ENCODE measurements at regions not wholly inside any gene's neighbourhood (a gene's known extent, or its start where the extent isn't known, plus 50 kb on each side); places are given as distances from the start of the nearest gene placed in this dataset.

GRCh38 chr9:107636571-107637381, 147.2 kb upstream of the KLF4 start:
- peak overlapping the region; percentile 97 for H3K9ac ChIP-seq (ENCODE audit: low read depth, low read length)
- no peaks in the 10 kb centered on the region for H3K27me3 ChIP-seq (ENCODE audit: control insufficient read depth, insufficient read depth, low read length)
- peak overlapping the region; percentile 91 for H3K4me2 ChIP-seq (ENCODE audit: low read length)
- peaks cover 32% of the 10 kb centered on the region for H3K4me1 ChIP-seq (ENCODE audit: control insufficient read depth, insufficient read depth, low read length)
- no peaks in the 10 kb centered on the region for H3K9me3 ChIP-seq (replicated peaks; ENCODE audit: low read length)
- peak overlapping the region; percentile 68 for H3K4me3 ChIP-seq (ENCODE audit: low read length)
- no peaks in the 10 kb centered on the region for H3K36me3 ChIP-seq (ENCODE audit: insufficient read depth, low read length)

- no peak overlapping the region for H3K4me2 ChIP-seq (ENCODE audit: low read length)
- peak overlapping the region; percentile 10 for H3K9ac ChIP-seq (ENCODE audit: low read depth, low read length)
- no peaks in the 10 kb centered on the region for H3K27me3 ChIP-seq (ENCODE audit: control insufficient read depth, insufficient read depth, low read length)
- no peak overlapping the region for H3K4me3 ChIP-seq (ENCODE audit: low read length)
- H3K36me3 ChIP-seq (ENCODE audit: insufficient read depth, low read length), result no peaks in the 10 kb centered on the region
- no peaks in the 10 kb centered on the region for H3K9me3 ChIP-seq (replicated peaks; ENCODE audit: low read length)
- H3K4me1 ChIP-seq (ENCODE audit: control insufficient read depth, insufficient read depth, low read length), result peaks cover 32% of the 10 kb centered on the region
These were observed 146.2 kb upstream of the KLF4 start for GRCh38 chr9:107635803-107636174.

- H3K27me3 ChIP-seq (ENCODE audit: control insufficient read depth, insufficient read depth, low read length), result no peaks in the 10 kb centered on the region
- no peaks in the 10 kb centered on the region for H3K9me3 ChIP-seq (replicated peaks; ENCODE audit: low read length)
- no peak overlapping the region for H3K4me3 ChIP-seq (ENCODE audit: low read length)
- no peak overlapping the region for H3K4me2 ChIP-seq (ENCODE audit: low read length)
- H3K9ac ChIP-seq (ENCODE audit: low read depth, low read length), result peak overlapping the region; percentile 10
- no peaks in the 10 kb centered on the region for H3K36me3 ChIP-seq (ENCODE audit: insufficient read depth, low read length)
- peaks cover 32% of the 10 kb centered on the region for H3K4me1 ChIP-seq (ENCODE audit: control insufficient read depth, insufficient read depth, low read length)
These were observed 145.7 kb upstream of the KLF4 start for GRCh38 chr9:107635101-107635802.

GRCh38 chr9:107633406-107633805, 143.8 kb upstream of the KLF4 start:
- Histone ChIP-seq H3K4me2 (ENCODE audit: low read length) (no peak overlapping the region), H3K27me3 (ENCODE audit: control insufficient read depth, insufficient read depth, low read length) (no peaks in the 10 kb centered on the region), H3K4me3 (ENCODE audit: low read length) (no peak overlapping the region), H3K9me3 (replicated peaks; ENCODE audit: low read length) (no peaks in the 10 kb centered on the region), H3K9ac (ENCODE audit: low read depth, low read length) (no peak overlapping the region), H3K4me1 (ENCODE audit: control insufficient read depth, insufficient read depth, low read length) (peaks cover 20% of the 10 kb centered on the region), H3K36me3 (ENCODE audit: insufficient read depth, low read length) (no peaks in the 10 kb centered on the region)

GRCh38 chr9:107632661-107633060, 143.1 kb upstream of the KLF4 start:
- H3K9ac ChIP-seq (ENCODE audit: low read depth, low read length), result no peak overlapping the region
- no peaks in the 10 kb centered on the region for H3K9me3 ChIP-seq (replicated peaks; ENCODE audit: low read length)
- peaks cover 20% of the 10 kb centered on the region for H3K4me1 ChIP-seq (ENCODE audit: control insufficient read depth, insufficient read depth, low read length)
- H3K4me2 ChIP-seq (ENCODE audit: low read length), result no peak overlapping the region
- H3K4me3 ChIP-seq (ENCODE audit: low read length), result no peak overlapping the region
- H3K36me3 ChIP-seq (ENCODE audit: insufficient read depth, low read length), result no peaks in the 10 kb centered on the region
- H3K27me3 ChIP-seq (ENCODE audit: control insufficient read depth, insufficient read depth, low read length), result no peaks in the 10 kb centered on the region

- Histone ChIP-seq H3K4me2 (ENCODE audit: low read length) (no peak overlapping the region), H3K27me3 (ENCODE audit: control insufficient read depth, insufficient read depth, low read length) (no peaks in the 10 kb centered on the region), H3K9me3 (replicated peaks; ENCODE audit: low read length) (no peaks in the 10 kb centered on the region), H3K9ac (ENCODE audit: low read depth, low read length) (no peak overlapping the region), H3K4me3 (ENCODE audit: low read length) (no peak overlapping the region), H3K4me1 (ENCODE audit: control insufficient read depth, insufficient read depth, low read length) (peaks cover 16% of the 10 kb centered on the region), H3K36me3 (ENCODE audit: insufficient read depth, low read length) (no peaks in the 10 kb centered on the region)
These were observed 142.6 kb upstream of the KLF4 start for GRCh38 chr9:107632216-107632615.

GRCh38 chr9:107631788-107632187, 142.2 kb upstream of the KLF4 start:
- Histone ChIP-seq H3K27me3 (ENCODE audit: control insufficient read depth, insufficient read depth, low read length) (no peaks in the 10 kb centered on the region), H3K4me1 (ENCODE audit: control insufficient read depth, insufficient read depth, low read length) (peaks cover 13% of the 10 kb centered on the region), H3K9ac (ENCODE audit: low read depth, low read length) (no peak overlapping the region), H3K4me3 (ENCODE audit: low read length) (no peak overlapping the region), H3K9me3 (replicated peaks; ENCODE audit: low read length) (no peaks in the 10 kb centered on the region), H3K36me3 (ENCODE audit: insufficient read depth, low read length) (no peaks in the 10 kb centered on the region), H3K4me2 (ENCODE audit: low read length) (no peak overlapping the region)

GRCh38 chr9:107630156-107630555, 140.6 kb upstream of the KLF4 start:
- no peaks in the 10 kb centered on the region for H3K9me3 ChIP-seq (replicated peaks; ENCODE audit: low read length)
- no peak overlapping the region for H3K9ac ChIP-seq (ENCODE audit: low read depth, low read length)
- peaks cover 3% of the 10 kb centered on the region for H3K4me1 ChIP-seq (ENCODE audit: control insufficient read depth, insufficient read depth, low read length)
- no peak overlapping the region for H3K4me2 ChIP-seq (ENCODE audit: low read length)
- no peaks in the 10 kb centered on the region for H3K36me3 ChIP-seq (ENCODE audit: insufficient read depth, low read length)
- H3K27me3 ChIP-seq (ENCODE audit: control insufficient read depth, insufficient read depth, low read length), result no peaks in the 10 kb centered on the region
- no peak overlapping the region for H3K4me3 ChIP-seq (ENCODE audit: low read length)

GRCh38 chr9:107628444-107628843, 138.9 kb upstream of the KLF4 start:
- peaks cover 6% of the 10 kb centered on the region for H3K4me1 ChIP-seq (ENCODE audit: control insufficient read depth, insufficient read depth, low read length)
- no peak overlapping the region for H3K4me3 ChIP-seq (ENCODE audit: low read length)
- H3K36me3 ChIP-seq (ENCODE audit: insufficient read depth, low read length), result no peaks in the 10 kb centered on the region
- no peaks in the 10 kb centered on the region for H3K9me3 ChIP-seq (replicated peaks; ENCODE audit: low read length)
- H3K4me2 ChIP-seq (ENCODE audit: low read length), result no peak overlapping the region
- H3K27me3 ChIP-seq (ENCODE audit: control insufficient read depth, insufficient read depth, low read length), result no peaks in the 10 kb centered on the region
- H3K9ac ChIP-seq (ENCODE audit: low read depth, low read length), result no peak overlapping the region

GRCh38 chr9:107627781-107628180, 138.2 kb upstream of the KLF4 start:
- Histone ChIP-seq H3K4me2 (ENCODE audit: low read length) (no peak overlapping the region), H3K36me3 (ENCODE audit: insufficient read depth, low read length) (no peaks in the 10 kb centered on the region), H3K9ac (ENCODE audit: low read depth, low read length) (no peak overlapping the region)

GRCh38 chr9:107626118-107626517, 136.5 kb upstream of the KLF4 start:
- Histone ChIP-seq H3K4me3 (ENCODE audit: low read length) (no peak overlapping the region), H3K27me3 (ENCODE audit: control insufficient read depth, insufficient read depth, low read length) (no peaks in the 10 kb centered on the region), H3K36me3 (ENCODE audit: insufficient read depth, low read length) (no peaks in the 10 kb centered on the region), H3K4me2 (ENCODE audit: low read length) (no peak overlapping the region), H3K4me1 (ENCODE audit: control insufficient read depth, insufficient read depth, low read length) (peaks cover 6% of the 10 kb centered on the region), H3K9ac (ENCODE audit: low read depth, low read length) (no peak overlapping the region), H3K9me3 (replicated peaks; ENCODE audit: low read length) (no peaks in the 10 kb centered on the region)

More at GRCh38 chr9:107627781-107628180, 138.2 kb upstream of the KLF4 start:
- Histone ChIP-seq H3K27me3 (ENCODE audit: control insufficient read depth, insufficient read depth, low read length) (no peaks in the 10 kb centered on the region), H3K4me1 (ENCODE audit: control insufficient read depth, insufficient read depth, low read length) (peaks cover 6% of the 10 kb centered on the region), H3K9me3 (replicated peaks; ENCODE audit: low read length) (no peaks in the 10 kb centered on the region), H3K4me3 (ENCODE audit: low read length) (no peak overlapping the region)
